AG09309 (cell line): ENCODE measurements at regions not wholly inside any gene's neighbourhood (a gene's known extent, or its start where the extent isn't known, plus 50 kb on each side); places are given as distances from the start of the nearest gene placed in this dataset.
A peak's percentile ranks its signal among the peaks of the same experiment; 100 is the strongest.

Experiments used
- DNase-seq: peaks from one replicate; pipeline ENCODE4 v3.0.0-alpha.2; 2010; ENCODE audit warnings: low read depth
- H3K4me3 ChIP-seq: 2 replicates; pipeline ENCODE4 v1.5.1; 2011; ENCODE audit warnings: mild to moderate bottlenecking, low read depth, low read length, moderate library complexity; ENCODE audit not compliant: control insufficient read depth
- CTCF ChIP-seq: IDR thresholded peaks from 2 replicates; pipeline ENCODE4 v1.5.1; 2011; ENCODE audit warnings: mild to moderate bottlenecking, low read depth, low read length, inconsistent platforms; ENCODE audit not compliant: insufficient read depth, control insufficient read depth; ENCODE audit errors: missing control alignments

DNA sequence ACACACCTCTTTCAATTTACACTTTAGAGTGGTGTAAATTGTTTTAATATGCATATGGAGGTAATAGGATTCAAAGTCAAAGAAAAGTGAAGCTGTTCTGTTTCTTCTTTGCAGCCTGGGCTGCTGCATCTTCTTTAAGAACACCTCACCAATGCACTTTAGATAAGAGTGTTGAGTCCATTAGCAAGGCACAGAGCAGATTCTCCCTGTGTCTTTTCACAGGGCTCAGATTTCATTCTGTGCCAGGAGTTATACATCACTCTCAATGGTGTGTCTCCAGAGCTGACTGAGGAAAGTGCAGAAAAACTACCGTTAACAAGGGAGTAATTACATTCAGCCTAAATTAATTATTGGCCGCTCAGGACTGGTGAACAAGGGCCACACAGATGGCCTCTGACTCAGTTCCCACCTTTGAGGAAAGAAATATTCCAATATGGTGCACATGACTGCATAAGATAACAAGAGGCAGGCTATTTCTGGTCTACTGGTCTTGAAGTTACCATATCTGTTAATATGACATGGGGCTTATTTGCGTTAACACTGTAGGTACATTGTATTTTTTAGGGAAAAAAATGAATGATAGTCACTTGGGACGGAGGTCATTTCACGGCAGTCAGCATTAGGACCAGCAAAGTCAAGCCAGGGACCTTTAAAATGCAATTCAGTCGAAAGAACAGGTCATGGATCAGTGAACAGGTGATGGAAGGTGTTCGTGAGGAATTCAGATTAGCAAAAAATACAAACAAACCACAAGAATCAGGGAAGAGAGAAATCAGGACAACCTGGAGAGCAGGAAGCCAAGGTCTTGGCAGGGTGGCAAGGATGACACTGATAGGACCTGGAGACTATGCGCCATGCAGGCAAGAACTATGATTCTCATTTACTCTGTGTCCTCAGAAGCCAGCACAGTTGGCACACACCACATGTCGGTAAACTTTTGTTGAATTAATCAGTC, 203.7 kb downstream of the TBX18 start:
- H3K4me3 ChIP-seq, result no peak overlapping the region
- no peak for TF ChIP-seq CTCF
- DNase-seq, result no peak

- no peak for DNase-seq
- TF ChIP-seq CTCF, result no peak
- H3K4me3 ChIP-seq, result no peak overlapping the region
Measured at GRCh38 chr6:84556541-84557335, 207.7 kb downstream of the TBX18 start.

DNA sequence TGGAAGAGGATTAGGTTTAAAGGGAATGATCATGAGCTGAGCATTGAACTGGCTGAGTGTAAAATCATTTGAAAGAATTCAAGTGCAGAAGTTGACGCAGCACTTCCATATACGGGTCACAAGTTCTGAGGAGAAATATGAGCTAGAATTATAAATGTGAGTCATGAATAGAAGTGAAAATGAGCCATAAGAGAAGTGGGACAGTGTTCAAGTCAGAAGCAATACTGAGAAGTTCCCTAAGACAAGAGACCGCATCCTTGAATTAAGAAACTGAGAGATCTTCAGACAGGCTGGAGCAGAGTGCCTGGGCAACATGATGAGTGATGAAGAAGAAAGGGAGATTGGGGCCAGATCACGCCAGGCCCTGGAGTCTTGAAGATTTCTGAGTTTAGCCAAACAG, 209.7 kb downstream of the TBX18 start:
- no peak for DNase-seq
- no peak overlapping the region for H3K4me3 ChIP-seq
- TF ChIP-seq CTCF, result no peak

DNA sequence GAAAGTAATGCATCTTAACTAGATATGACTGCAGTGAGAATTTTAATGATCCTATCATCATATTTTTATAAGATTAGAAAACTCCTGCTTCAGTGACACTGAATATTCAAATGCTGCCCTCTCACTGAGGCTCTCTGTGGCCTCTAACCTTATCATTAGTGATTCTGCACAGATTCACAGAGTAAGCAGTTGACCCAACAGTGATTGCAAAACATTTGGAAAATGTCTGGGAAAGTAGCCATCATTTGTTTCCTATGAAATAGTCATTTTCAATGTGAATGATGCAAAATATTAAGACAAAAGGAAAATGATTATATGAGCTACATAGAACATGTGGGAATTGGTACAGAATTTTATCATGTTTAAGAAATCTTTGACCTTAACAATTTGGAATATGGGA, 210.3 kb downstream of the TBX18 start:
- DNase-seq, result peak; percentile 24
- H3K4me3 ChIP-seq, result no peak overlapping the region
- no peak for TF ChIP-seq CTCF

GRCh38 chr6:84553527-84553926, 210.9 kb downstream of the TBX18 start:
- TF ChIP-seq CTCF, result no peak
- no peak for DNase-seq
- no peak overlapping the region for H3K4me3 ChIP-seq

DNA sequence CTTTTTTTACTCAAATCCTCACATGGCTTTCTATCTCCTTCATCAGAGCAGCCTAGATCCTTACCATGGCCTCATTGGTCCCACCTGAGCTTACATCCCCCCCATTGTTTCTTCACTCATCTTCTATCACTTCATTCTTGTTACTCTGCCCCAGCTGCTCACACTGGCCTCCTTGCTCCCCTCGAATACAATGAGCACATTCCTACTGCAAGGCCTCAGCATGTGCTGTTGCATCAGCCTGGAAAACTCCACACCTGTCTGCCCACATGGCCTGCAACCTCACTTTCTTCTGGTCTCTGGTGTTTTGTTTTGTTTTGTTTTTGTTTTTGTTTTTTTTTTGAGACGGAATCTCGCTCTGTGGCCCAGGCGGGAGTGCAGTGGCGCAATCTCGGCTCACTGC, 212.6 kb downstream of the TBX18 start:
- no peak for TF ChIP-seq CTCF

More for the DNA sequence above, 212.6 kb downstream of the TBX18 start:
- H3K4me3 ChIP-seq, result no peak overlapping the region
- no peak for DNase-seq
